MM.1S (cell line): ENCODE measurements at regions not wholly inside any gene's neighbourhood (a gene's known extent, or its start where the extent isn't known, plus 50 kb on each side); places are given as distances from the start of the nearest gene placed in this dataset.

Source experiments
- DNase-seq: peaks from one replicate; pipeline ENCODE4 v3.0.0-alpha.2; 2015
- H2AFZ ChIP-seq: fragments of 300-600 bp; sonication (generic); 2 replicates; pipeline ENCODE4 v1.6.0; 2016; ENCODE audit warnings: antibody characterized with exemption, low read length
- H3F3A ChIP-seq: fragments of 300-600 bp; sonication (generic); 2 replicates; pipeline ENCODE4 v1.6.1; 2016; ENCODE audit warnings: mild to moderate bottlenecking, antibody characterized with exemption, low read length, moderate library complexity, mixed read lengths; ENCODE audit not compliant: insufficient read depth
- H3K27ac ChIP-seq: fragments of 300-600 bp; sonication (generic); 2 replicates; pipeline ENCODE4 v1.5.1; 2016; ENCODE audit warnings: mild to moderate bottlenecking, low read length
- H3K27me3 ChIP-seq: fragments of 300-600 bp; sonication (generic); replicated peaks from 2 replicates; pipeline ENCODE4 v1.6.0; 2016; ENCODE audit warnings: low read length; ENCODE audit not compliant: insufficient read depth
- H3K36me3 ChIP-seq: fragments of 300-600 bp; sonication (generic); replicated peaks from 2 replicates; pipeline ENCODE4 v1.6.1; 2016; ENCODE audit warnings: mild to moderate bottlenecking, low read length, mixed read lengths; ENCODE audit not compliant: insufficient read depth
- H3K4me1 ChIP-seq: fragments of 300-600 bp; sonication (generic); 2 replicates; pipeline ENCODE4 v1.6.1; 2016; ENCODE audit warnings: low read length, mixed read lengths
- H3K4me2 ChIP-seq: fragments of 300-600 bp; sonication (generic); 2 replicates; pipeline ENCODE4 v1.6.0; 2016; ENCODE audit warnings: low read depth, low read length
- H3K4me3 ChIP-seq: fragments of 300-600 bp; sonication (generic); 2 replicates; pipeline ENCODE4 v1.5.1; 2016; ENCODE audit warnings: low read length, mixed read lengths
- H3K79me2 ChIP-seq: fragments of 300-600 bp; sonication (generic); 2 replicates; pipeline ENCODE4 v1.6.1; 2016; ENCODE audit warnings: mixed run types, low read length, mixed read lengths
- H3K9ac ChIP-seq: fragments of 300-600 bp; sonication (generic); 2 replicates; pipeline ENCODE4 v1.6.1; 2016; ENCODE audit warnings: low read length, mixed read lengths
- H3K9me2 ChIP-seq: fragments of 300-600 bp; sonication (generic); replicated peaks from 2 replicates; pipeline ENCODE4 v1.6.1; 2016; ENCODE audit warnings: mild to moderate bottlenecking, low read length, mixed read lengths; ENCODE audit not compliant: insufficient read depth
- H3K9me3 ChIP-seq: fragments of 300-600 bp; sonication (generic); replicated peaks from 2 replicates; pipeline ENCODE4 v1.6.1; 2016; ENCODE audit warnings: mild to moderate bottlenecking, low read length, mixed read lengths; ENCODE audit not compliant: insufficient read depth
- H4K20me1 ChIP-seq: fragments of 300-600 bp; sonication (generic); 2 replicates; pipeline ENCODE4 v1.6.1; 2016; ENCODE audit warnings: mild to moderate bottlenecking, low read length, moderate library complexity, mixed read lengths; ENCODE audit not compliant: insufficient read depth
- CTCF ChIP-seq: fragments of 300-600 bp; sonication (generic); IDR thresholded peaks from 2 replicates; pipeline ENCODE4 v1.5.1; 2016; ENCODE audit warnings: antibody characterized with exemption, low read length, mixed read lengths
- EZH2 ChIP-seq: fragments of 300-600 bp; sonication (generic); optimal IDR thresholded peaks from 2 replicates; pipeline ENCODE3; 2017; ENCODE audit warnings: low read depth, mild to moderate bottlenecking, antibody characterized with exemption, low read length, mixed read lengths
- EZH2phosphoT487 ChIP-seq: fragments of 300-600 bp; sonication (generic); IDR thresholded peaks from 2 replicates; pipeline ENCODE4 v1.6.1; 2018; ENCODE audit warnings: antibody characterized with exemption, low read length

GRCh38 chr7:89887489-89887888, 266.8 kb upstream of the STEAP1 start:
- no peaks in the 10 kb centered on the region for H4K20me1 ChIP-seq
- no peak overlapping the region for H3K9ac ChIP-seq
- H3K4me3 ChIP-seq, result no peak overlapping the region
- no peaks in the 10 kb centered on the region for H3K79me2 ChIP-seq
- no peaks in the 10 kb centered on the region for H3K4me1 ChIP-seq
- no peaks in the 10 kb centered on the region for H3K36me3 ChIP-seq
- TF ChIP-seq CTCF (no peak), EZH2 (no peak), EZH2phosphoT487 (no peak)
- no peak overlapping the region for H3K4me2 ChIP-seq
- no peaks in the 10 kb centered on the region for H3K9me2 ChIP-seq
- no peak overlapping the region for H3K27ac ChIP-seq
- H2AFZ ChIP-seq, result no peak overlapping the region
- DNase-seq, result peak; percentile 62
- no peaks in the 10 kb centered on the region for H3F3A ChIP-seq
- no peaks in the 10 kb centered on the region for H3K27me3 ChIP-seq
- no peaks in the 10 kb centered on the region for H3K9me3 ChIP-seq

DNA sequence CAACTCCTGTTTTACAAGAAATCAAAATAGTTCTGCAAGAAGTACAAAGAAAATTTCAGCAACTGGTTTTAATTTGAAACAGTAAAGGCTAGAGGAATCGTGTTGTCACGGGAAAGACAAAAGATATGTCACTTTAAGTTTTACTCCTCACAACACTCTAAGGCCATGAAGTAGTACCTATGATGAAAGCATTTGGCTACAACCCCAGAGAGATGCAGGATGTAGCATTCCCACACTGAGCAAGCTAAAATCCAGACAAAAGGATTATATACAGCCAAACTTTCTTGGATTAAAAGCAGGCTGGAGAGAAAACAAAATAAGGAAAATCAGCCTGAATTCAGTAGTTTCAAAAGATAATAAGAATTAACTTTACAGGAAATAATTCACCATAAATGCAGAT, 245.5 kb upstream of the STEAP1 start:
- Histone ChIP-seq H2AFZ (no peak overlapping the region), H3K4me3 (no peak overlapping the region), H3K27me3 (no peaks in the 10 kb centered on the region), H3K27ac (no peak overlapping the region), H3K9ac (no peak overlapping the region), H3K4me2 (no peak overlapping the region), H3K9me2 (no peaks in the 10 kb centered on the region), H3K79me2 (no peaks in the 10 kb centered on the region), H4K20me1 (no peaks in the 10 kb centered on the region), H3K9me3 (no peaks in the 10 kb centered on the region), H3K36me3 (no peaks in the 10 kb centered on the region), H3K4me1 (no peaks in the 10 kb centered on the region), H3F3A (no peaks in the 10 kb centered on the region)
- no peak for DNase-seq
- TF ChIP-seq CTCF (no peak), EZH2 (no peak), EZH2phosphoT487 (no peak)

GRCh38 chr7:89914711-89915110, 239.6 kb upstream of the STEAP1 start:
- H3K36me3 ChIP-seq, result no peaks in the 10 kb centered on the region
- no peaks in the 10 kb centered on the region for H3K27me3 ChIP-seq
- no peaks in the 10 kb centered on the region for H3K9me2 ChIP-seq
- H4K20me1 ChIP-seq, result no peaks in the 10 kb centered on the region
- H2AFZ ChIP-seq, result no peak overlapping the region
- H3K4me3 ChIP-seq, result no peak overlapping the region
- no peak for DNase-seq
- TF ChIP-seq EZH2phosphoT487 (no peak), CTCF (no peak), EZH2 (no peak)
- H3K9ac ChIP-seq, result no peak overlapping the region
- H3K4me1 ChIP-seq, result no peaks in the 10 kb centered on the region
- H3K4me2 ChIP-seq, result no peak overlapping the region
- H3K27ac ChIP-seq, result no peak overlapping the region
- no peaks in the 10 kb centered on the region for H3K9me3 ChIP-seq
- H3K79me2 ChIP-seq, result no peaks in the 10 kb centered on the region
- H3F3A ChIP-seq, result no peaks in the 10 kb centered on the region
